DND-41 (cell line): ENCODE measurements at regions not wholly inside any gene's neighbourhood (a gene's known extent, or its start where the extent isn't known, plus 50 kb on each side); places are given as distances from the start of the nearest gene placed in this dataset.

ENCODE experiments used
- CTCF ChIP-seq: IDR thresholded peaks from 2 replicates; pipeline ENCODE4 v1.5.1; 2012; ENCODE audit warnings: borderline replicate concordance, low read length, moderate library complexity, mild to moderate bottlenecking; ENCODE audit not compliant: poor library complexity, severe bottlenecking; ENCODE audit errors: extremely low read depth
- EZH2 ChIP-seq: IDR thresholded peaks from 3 replicates; pipeline ENCODE4 v1.6.1; 2012; ENCODE audit warnings: borderline replicate concordance, low read depth, mild to moderate bottlenecking, moderate library complexity, low read length, inconsistent platforms; ENCODE audit not compliant: severe bottlenecking

GRCh38 chr1:212230329-212230728, 54.9 kb upstream of the PPP2R5A start:
- TF ChIP-seq CTCF (no peak), EZH2 (no peak)
